MM.1S (cell line): ENCODE measurements at regions not wholly inside any gene's neighbourhood (a gene's known extent, or its start where the extent isn't known, plus 50 kb on each side); places are given as distances from the start of the nearest gene placed in this dataset.

Source experiments
- DNase-seq: peaks from one replicate; pipeline ENCODE4 v3.0.0-alpha.2; 2015
- H2AFZ ChIP-seq: fragments of 300-600 bp; sonication (generic); 2 replicates; pipeline ENCODE4 v1.6.0; 2016; ENCODE audit warnings: antibody characterized with exemption, low read length
- H3F3A ChIP-seq: fragments of 300-600 bp; sonication (generic); 2 replicates; pipeline ENCODE4 v1.6.1; 2016; ENCODE audit warnings: mild to moderate bottlenecking, antibody characterized with exemption, low read length, moderate library complexity, mixed read lengths; ENCODE audit not compliant: insufficient read depth
- H3K27ac ChIP-seq: fragments of 300-600 bp; sonication (generic); 2 replicates; pipeline ENCODE4 v1.5.1; 2016; ENCODE audit warnings: mild to moderate bottlenecking, low read length
- H3K27me3 ChIP-seq: fragments of 300-600 bp; sonication (generic); replicated peaks from 2 replicates; pipeline ENCODE4 v1.6.0; 2016; ENCODE audit warnings: low read length; ENCODE audit not compliant: insufficient read depth
- H3K36me3 ChIP-seq: fragments of 300-600 bp; sonication (generic); replicated peaks from 2 replicates; pipeline ENCODE4 v1.6.1; 2016; ENCODE audit warnings: mild to moderate bottlenecking, low read length, mixed read lengths; ENCODE audit not compliant: insufficient read depth
- H3K4me1 ChIP-seq: fragments of 300-600 bp; sonication (generic); 2 replicates; pipeline ENCODE4 v1.6.1; 2016; ENCODE audit warnings: low read length, mixed read lengths
- H3K4me2 ChIP-seq: fragments of 300-600 bp; sonication (generic); 2 replicates; pipeline ENCODE4 v1.6.0; 2016; ENCODE audit warnings: low read depth, low read length
- H3K4me3 ChIP-seq: fragments of 300-600 bp; sonication (generic); 2 replicates; pipeline ENCODE4 v1.5.1; 2016; ENCODE audit warnings: low read length, mixed read lengths
- H3K79me2 ChIP-seq: fragments of 300-600 bp; sonication (generic); 2 replicates; pipeline ENCODE4 v1.6.1; 2016; ENCODE audit warnings: mixed run types, low read length, mixed read lengths
- H3K9ac ChIP-seq: fragments of 300-600 bp; sonication (generic); 2 replicates; pipeline ENCODE4 v1.6.1; 2016; ENCODE audit warnings: low read length, mixed read lengths
- H3K9me2 ChIP-seq: fragments of 300-600 bp; sonication (generic); replicated peaks from 2 replicates; pipeline ENCODE4 v1.6.1; 2016; ENCODE audit warnings: mild to moderate bottlenecking, low read length, mixed read lengths; ENCODE audit not compliant: insufficient read depth
- H3K9me3 ChIP-seq: fragments of 300-600 bp; sonication (generic); replicated peaks from 2 replicates; pipeline ENCODE4 v1.6.1; 2016; ENCODE audit warnings: mild to moderate bottlenecking, low read length, mixed read lengths; ENCODE audit not compliant: insufficient read depth
- H4K20me1 ChIP-seq: fragments of 300-600 bp; sonication (generic); 2 replicates; pipeline ENCODE4 v1.6.1; 2016; ENCODE audit warnings: mild to moderate bottlenecking, low read length, moderate library complexity, mixed read lengths; ENCODE audit not compliant: insufficient read depth
- CTCF ChIP-seq: fragments of 300-600 bp; sonication (generic); IDR thresholded peaks from 2 replicates; pipeline ENCODE4 v1.5.1; 2016; ENCODE audit warnings: antibody characterized with exemption, low read length, mixed read lengths
- EZH2 ChIP-seq: fragments of 300-600 bp; sonication (generic); optimal IDR thresholded peaks from 2 replicates; pipeline ENCODE3; 2017; ENCODE audit warnings: low read depth, mild to moderate bottlenecking, antibody characterized with exemption, low read length, mixed read lengths
- EZH2phosphoT487 ChIP-seq: fragments of 300-600 bp; sonication (generic); IDR thresholded peaks from 2 replicates; pipeline ENCODE4 v1.6.1; 2018; ENCODE audit warnings: antibody characterized with exemption, low read length

GRCh38 chr5:24714746-24715145, 70.0 kb upstream of the CDH10 start:
- Histone ChIP-seq H3K27me3 (no peaks in the 10 kb centered on the region), H3K36me3 (no peaks in the 10 kb centered on the region), H3K79me2 (no peaks in the 10 kb centered on the region), H3K27ac (no peak overlapping the region), H3K4me2 (peak overlapping the region; percentile 59), H2AFZ (peak overlapping the region; percentile 81), H3K4me1 (no peaks in the 10 kb centered on the region), H3K9me2 (no peaks in the 10 kb centered on the region), H4K20me1 (no peaks in the 10 kb centered on the region), H3K9ac (peak overlapping the region; percentile 14; the same call in 1 of the 2 replicates), H3F3A (no peaks in the 10 kb centered on the region), H3K9me3 (no peaks in the 10 kb centered on the region), H3K4me3 (peak overlapping the region; percentile 53)
- TF ChIP-seq EZH2 (no peak), EZH2phosphoT487 (no peak), CTCF (no peak)
- no peak for DNase-seq

- Histone ChIP-seq H2AFZ (no peak overlapping the region), H4K20me1 (no peaks in the 10 kb centered on the region)
- DNase-seq, result no peak
These were observed 68.2 kb upstream of the CDH10 start for GRCh38 chr5:24712947-24713346.

GRCh38 chr5:24712047-24712446, 67.3 kb upstream of the CDH10 start:
- Histone ChIP-seq H3K36me3 (no peaks in the 10 kb centered on the region), H2AFZ (no peak overlapping the region), H4K20me1 (no peaks in the 10 kb centered on the region), H3F3A (no peaks in the 10 kb centered on the region), H3K4me1 (no peaks in the 10 kb centered on the region), H3K79me2 (no peaks in the 10 kb centered on the region), H3K27me3 (no peaks in the 10 kb centered on the region), H3K27ac (no peak overlapping the region), H3K9me2 (no peaks in the 10 kb centered on the region), H3K4me3 (no peak overlapping the region), H3K9me3 (no peaks in the 10 kb centered on the region), H3K4me2 (no peak overlapping the region), H3K9ac (no peak overlapping the region)
- TF ChIP-seq CTCF (no peak), EZH2phosphoT487 (no peak), EZH2 (no peak)
- no peak for DNase-seq

More at GRCh38 chr5:24712947-24713346, 68.2 kb upstream of the CDH10 start:
- H3K9me2 ChIP-seq, result no peaks in the 10 kb centered on the region
- TF ChIP-seq CTCF (no peak), EZH2 (no peak), EZH2phosphoT487 (no peak)
- H3K4me2 ChIP-seq, result no peak overlapping the region
- H3K79me2 ChIP-seq, result no peaks in the 10 kb centered on the region
- no peak overlapping the region for H3K9ac ChIP-seq
- H3F3A ChIP-seq, result no peaks in the 10 kb centered on the region
- no peaks in the 10 kb centered on the region for H3K4me1 ChIP-seq
- H3K4me3 ChIP-seq, result no peak overlapping the region
- no peaks in the 10 kb centered on the region for H3K9me3 ChIP-seq
- no peak overlapping the region for H3K27ac ChIP-seq
- H3K36me3 ChIP-seq, result no peaks in the 10 kb centered on the region
- no peaks in the 10 kb centered on the region for H3K27me3 ChIP-seq
